GM10266 (cell line): ENCODE measurements at regions not wholly inside any gene's neighbourhood (a gene's known extent, or its start where the extent isn't known, plus 50 kb on each side); places are given as distances from the start of the nearest gene placed in this dataset.

Experiments
- DNase-seq: peaks from one replicate; pipeline ENCODE4 v3.0.0; 2012; ENCODE audit errors: extremely low spot score
- CTCF ChIP-seq: IDR thresholded peaks from 2 replicates; pipeline ENCODE4 v1.5.1; 2012; ENCODE audit warnings: mild to moderate bottlenecking, low read depth; ENCODE audit not compliant: control insufficient read depth, insufficient read depth; ENCODE audit errors: missing control alignments

- TF ChIP-seq CTCF, result no peak
- DNase-seq, result no peak
These were observed 74.3 kb upstream of the MOCS2 start for GRCh38 chr5:53183880-53184279.

- no peak for DNase-seq
- TF ChIP-seq CTCF, result no peak
These were observed 82.1 kb upstream of the MOCS2 start for GRCh38 chr5:53191548-53192165.

DNA sequence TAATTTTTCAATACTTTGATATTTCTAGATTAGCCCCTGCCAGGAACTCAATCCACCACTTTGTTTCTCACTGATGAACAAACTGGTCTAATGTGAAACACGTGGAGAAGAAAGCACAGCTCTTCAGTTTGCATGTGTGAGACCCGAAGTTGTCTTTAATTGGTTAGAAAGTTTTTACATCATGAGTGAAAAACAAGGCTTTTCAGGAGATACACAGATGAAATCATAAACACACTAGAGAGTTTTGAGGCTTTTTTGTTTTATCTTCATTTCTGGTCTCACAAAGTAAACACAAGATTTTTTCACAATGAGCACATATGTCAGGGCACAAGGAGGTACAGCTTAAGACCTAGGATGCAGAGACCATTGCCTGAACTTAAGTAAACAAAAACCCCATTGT is 84.5 kb upstream of the MOCS2 start:
- DNase-seq, result no peak
- no peak for TF ChIP-seq CTCF

- no peak for DNase-seq
- TF ChIP-seq CTCF, result no peak
These were observed 90.3 kb upstream of the MOCS2 start for GRCh38 chr5:53199882-53200281.

DNA sequence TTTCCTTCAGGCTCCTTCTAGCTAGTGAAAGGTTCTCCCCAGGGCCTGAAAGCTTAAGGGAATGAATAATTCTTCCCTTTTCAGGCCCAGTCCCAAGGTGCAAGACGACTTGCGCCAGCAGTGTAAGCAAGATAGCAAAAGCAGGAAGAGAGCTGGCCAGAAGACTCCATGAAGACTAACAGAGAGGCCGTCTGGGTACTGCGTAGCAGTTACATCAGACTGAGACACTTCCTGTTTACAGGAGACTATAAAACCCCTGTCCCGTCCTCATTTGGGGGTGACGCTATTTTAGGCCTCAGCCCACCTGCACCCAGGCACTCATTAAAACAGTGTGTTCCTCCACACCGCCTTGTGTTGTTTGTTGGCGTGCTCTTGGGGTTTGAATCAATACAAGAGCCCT is 90.7 kb upstream of the MOCS2 start:
- no peak for DNase-seq
- TF ChIP-seq CTCF, result no peak

DNA sequence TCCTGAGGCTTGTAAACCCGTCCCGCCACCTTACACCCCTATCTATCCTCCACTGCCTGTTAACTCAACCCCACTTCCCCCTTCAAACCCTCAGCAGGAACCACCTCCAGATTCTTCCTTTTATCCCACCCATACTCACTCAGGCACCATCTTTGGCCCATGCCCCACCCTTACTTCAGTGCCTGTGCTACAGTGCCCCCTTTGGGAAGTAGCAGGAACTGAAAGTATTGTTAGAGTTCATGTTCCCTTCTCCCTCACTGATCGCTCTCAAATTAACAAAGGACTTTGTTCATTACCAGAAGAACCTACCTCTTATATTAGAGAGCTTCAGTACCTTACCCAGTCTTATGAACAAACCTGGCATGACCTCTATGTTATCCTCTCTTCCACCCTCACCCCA is 92.2 kb upstream of the MOCS2 start:
- TF ChIP-seq CTCF, result peak; percentile 15
- DNase-seq, result no peak

- DNase-seq, result no peak
- TF ChIP-seq CTCF, result no peak
These were observed 97.0 kb upstream of the MOCS2 start for GRCh38 chr5:53206562-53206961.
